ENCODE measurements at regions not wholly inside any gene's neighbourhood (a gene's known extent, or its start where the extent isn't known, plus 50 kb on each side); places are given as distances from the start of the nearest gene placed in this dataset.

GRCh38 chr11:60592601-60593000 is 77.4 kb downstream of the MS4A13 start:
- H3K27ac ChIP-seq = no peak overlapping the region
- intact Hi-C loops (cut with DNase I) = no loop called here
- H3K4me3 ChIP-seq = no peak overlapping the region
- TF ChIP-seq, protein P1, sequence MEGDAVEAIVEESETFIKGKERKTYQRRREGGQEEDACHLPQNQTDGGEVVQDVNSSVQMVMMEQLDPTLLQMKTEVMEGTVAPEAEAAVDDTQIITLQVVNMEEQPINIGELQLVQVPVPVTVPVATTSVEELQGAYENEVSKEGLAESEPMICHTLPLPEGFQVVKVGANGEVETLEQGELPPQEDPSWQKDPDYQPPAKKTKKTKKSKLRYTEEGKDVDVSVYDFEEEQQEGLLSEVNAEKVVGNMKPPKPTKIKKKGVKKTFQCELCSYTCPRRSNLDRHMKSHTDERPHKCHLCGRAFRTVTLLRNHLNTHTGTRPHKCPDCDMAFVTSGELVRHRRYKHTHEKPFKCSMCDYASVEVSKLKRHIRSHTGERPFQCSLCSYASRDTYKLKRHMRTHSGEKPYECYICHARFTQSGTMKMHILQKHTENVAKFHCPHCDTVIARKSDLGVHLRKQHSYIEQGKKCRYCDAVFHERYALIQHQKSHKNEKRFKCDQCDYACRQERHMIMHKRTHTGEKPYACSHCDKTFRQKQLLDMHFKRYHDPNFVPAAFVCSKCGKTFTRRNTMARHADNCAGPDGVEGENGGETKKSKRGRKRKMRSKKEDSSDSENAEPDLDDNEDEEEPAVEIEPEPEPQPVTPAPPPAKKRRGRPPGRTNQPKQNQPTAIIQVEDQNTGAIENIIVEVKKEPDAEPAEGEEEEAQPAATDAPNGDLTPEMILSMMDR (IDR thresholded peaks at IDR 0.05) = no peak
- no peaks in the 10 kb centered on the region for H3K27me3 ChIP-seq
- H3K4me1 ChIP-seq = no peaks in the 10 kb centered on the region
- no peak for ATAC-seq
- DNase-seq = no peak
- no peaks in the 10 kb centered on the region for H3K36me3 ChIP-seq
- 75 to 81% methylated on average over 4 of the region's 4 CpGs for WGBS, 2 donors
- peaks cover 0 to 37% (median 6%) of the 10 kb centered on the region in 11 donors for H3K9me3 ChIP-seq

- Histone ChIP-seq H3K4me3 (no peak overlapping the region), H3K36me3 (no peaks in the 10 kb centered on the region), H3K9me3 (peaks cover 0 to 36% (median 6%) of the 10 kb centered on the region in 11 donors), H3K27me3 (no peaks in the 10 kb centered on the region), H3K27ac (no peak overlapping the region), H3K4me1 (no peaks in the 10 kb centered on the region)
- DNase-seq = no peak
- WGBS, 2 donors = 48 to 61% methylated on average over 4 of the region's 4 CpGs
- no peak for ATAC-seq
- TF ChIP-seq, protein P1 (IDR thresholded peaks at IDR 0.05) = no peak
- intact Hi-C loops (cut with DNase I) = no loop called here
Observed at GRCh38 chr11:60594998-60595642, 79.9 kb downstream of the MS4A13 start.

- 83 to 88% methylated on average over 3 of the region's 3 CpGs for WGBS, 2 donors
Observed at GRCh38 chr11:60607483-60607882, 91.9 kb upstream of the MS4A8 start.

GRCh38 chr11:60609632-60610031 is 89.8 kb upstream of the MS4A8 start:
- TF ChIP-seq, protein P1 (IDR thresholded peaks at IDR 0.05) = no peak
- no peak overlapping the region for H3K27ac ChIP-seq
- no peaks in the 10 kb centered on the region for H3K36me3 ChIP-seq
- DNase-seq (no peak), ATAC-seq (no peak)
- intact Hi-C loops (cut with DNase I) = loop anchor here in 2 of 10 donors (10.0 kb wide), 1 partner anchor 245 kb away; no protein-coding TSS in a partner anchor
- H3K4me1 ChIP-seq = no peaks in the 10 kb centered on the region
- peaks cover 0 to 3% (median 0%) of the 10 kb centered on the region in 11 donors for H3K9me3 ChIP-seq
- peaks cover 0 to 13% (median 3%) of the 10 kb centered on the region in 7 donors for H3K27me3 ChIP-seq
- WGBS, 2 donors = 48 to 55% methylated on average over 3 of the region's 3 CpGs
- H3K4me3 ChIP-seq = no peak overlapping the region

More at GRCh38 chr11:60607483-60607882, 91.9 kb upstream of the MS4A8 start:
- no peak for DNase-seq
- TF ChIP-seq, protein P1 (IDR thresholded peaks at IDR 0.05) = peak in 1 of 9 donors; percentile 11
- H3K4me1 ChIP-seq = no peaks in the 10 kb centered on the region
- H3K27me3 ChIP-seq = peaks cover 0 to 7% (median 0%) of the 10 kb centered on the region in 7 donors
- H3K27ac ChIP-seq = no peak overlapping the region
- H3K36me3 ChIP-seq = no peaks in the 10 kb centered on the region
- no peaks in the 10 kb centered on the region for H3K9me3 ChIP-seq
- no peak overlapping the region for H3K4me3 ChIP-seq
- intact Hi-C loops (cut with DNase I) = no loop called here
- no peak for ATAC-seq
